GM23338 (cell line): ENCODE measurements at regions not wholly inside any gene's neighbourhood (a gene's known extent, or its start where the extent isn't known, plus 50 kb on each side); places are given as distances from the start of the nearest gene placed in this dataset.
"Not testable (repeated sequence)": the region's sequence is repeated elsewhere in the genome, so short reads cannot be mapped to it uniquely, and the experiment has no call there.

ENCODE experiments used
- ATAC-seq: fragments of 200-7000 bp; cut with Tn5 transposase; 3 replicates; pipeline ENCODE4 v1.9.1; 2020
- DNase-seq: peaks from one replicate; pipeline ENCODE4 v3.0.0-alpha.2; 2015; ENCODE audit warnings: low spot score
- H2AFZ ChIP-seq: fragments of 200-600 bp; sonication (generic); 2 replicates; pipeline ENCODE4 v1.8.0; 2016; ENCODE audit warnings: antibody characterized with exemption, mild to moderate bottlenecking, moderate library complexity
- H3F3A ChIP-seq: fragments of 200-600 bp; sonication (generic); replicated peaks from 2 replicates; pipeline ENCODE4 v1.8.0; 2017; ENCODE audit warnings: antibody characterized with exemption, mixed run types, low read depth
- H3K27ac ChIP-seq: fragments of 200-600 bp; sonication (generic); 2 replicates; pipeline ENCODE4 v1.6.1; 2016; ENCODE audit warnings: low read depth
- H3K27me3 ChIP-seq: fragments of 200-600 bp; sonication (generic); 2 replicates; pipeline ENCODE4 v1.8.0; 2016; ENCODE audit warnings: mild to moderate bottlenecking, mixed run types, moderate library complexity; ENCODE audit not compliant: insufficient read depth
- H3K36me3 ChIP-seq: fragments of 200-600 bp; sonication (generic); 2 replicates; pipeline ENCODE4 v1.8.0; 2016; ENCODE audit warnings: mild to moderate bottlenecking; ENCODE audit not compliant: insufficient read depth
- H3K4me1 ChIP-seq: fragments of 200-600 bp; sonication (generic); 2 replicates; pipeline ENCODE4 v1.8.0; 2016; ENCODE audit warnings: mild to moderate bottlenecking, moderate library complexity; ENCODE audit not compliant: insufficient read depth
- H3K4me2 ChIP-seq: fragments of 200-600 bp; sonication (generic); 2 replicates; pipeline ENCODE4 v1.7.1; 2017; ENCODE audit warnings: mixed run types
- H3K4me3 ChIP-seq: fragments of 200-600 bp; sonication (generic); 2 replicates; pipeline ENCODE4 v1.6.1; 2016; ENCODE audit warnings: mixed run types
- H3K79me2 ChIP-seq: fragments of 200-600 bp; sonication (generic); replicated peaks from 2 replicates; pipeline ENCODE4 v1.8.0; 2017; ENCODE audit warnings: mild to moderate bottlenecking; ENCODE audit not compliant: insufficient read depth
- H3K9me2 ChIP-seq: fragments of 200-600 bp; sonication (generic); 2 replicates; pipeline ENCODE4 v1.8.0; 2017; ENCODE audit not compliant: insufficient read depth
- H4K20me1 ChIP-seq: fragments of 200-600 bp; sonication (generic); replicated peaks from 2 replicates; pipeline ENCODE4 v1.8.0; 2017; ENCODE audit warnings: mild to moderate bottlenecking; ENCODE audit not compliant: insufficient read depth
- H3K27ac Mint-ChIP-seq: 2 replicates; pipeline ENCODE4 v1.8.0; 2020; ENCODE audit warnings: inconsistent platforms, mild to moderate bottlenecking, moderate library complexity, mixed read lengths
- H3K27me3 Mint-ChIP-seq: 3 replicates; pipeline ENCODE4 v1.8.0; 2022; ENCODE audit warnings: low read depth, mild to moderate bottlenecking, moderate library complexity, mixed read lengths, inconsistent platforms; ENCODE audit not compliant: insufficient read depth, poor library complexity
- H3K36me3 Mint-ChIP-seq: 3 replicates; pipeline ENCODE4 v1.8.0; 2021; ENCODE audit warnings: low read depth, mild to moderate bottlenecking, inconsistent platforms, moderate library complexity, mixed read lengths
- H3K4me1 Mint-ChIP-seq: 3 replicates; pipeline ENCODE4 v1.8.0; 2020; ENCODE audit warnings: mild to moderate bottlenecking, inconsistent platforms, mixed read lengths
- H3K4me3 Mint-ChIP-seq: 3 replicates; pipeline ENCODE4 v1.8.0; 2021; ENCODE audit warnings: moderate library complexity, mild to moderate bottlenecking, inconsistent platforms, mixed read lengths
- H3K9me3 Mint-ChIP-seq: 3 replicates; pipeline ENCODE4 v1.8.0; 2020; ENCODE audit warnings: moderate library complexity, mild to moderate bottlenecking, inconsistent platforms, mixed read lengths
- CREB1 ChIP-seq: fragments of 250-450 bp; sonication (Bioruptor Pico); IDR thresholded peaks from 2 replicates; pipeline ENCODE4 v1.5.0; 2020; ENCODE audit warnings: low read depth, mild to moderate bottlenecking, moderate library complexity
- EZH2 ChIP-seq: fragments of 200-600 bp; sonication (generic); IDR thresholded peaks from one replicate; pipeline ENCODE4 v1.8.0; 2017; ENCODE audit warnings: antibody characterized with exemption, mild to moderate bottlenecking, low read depth; ENCODE audit not compliant: unreplicated experiment
- EZH2phosphoT487 ChIP-seq: fragments of 200-600 bp; sonication (generic); IDR thresholded peaks from one replicate; pipeline ENCODE4 v1.8.1; 2018; ENCODE audit warnings: antibody characterized with exemption; ENCODE audit not compliant: unreplicated experiment
- JUNB ChIP-seq: IDR thresholded peaks from one replicate; pipeline ENCODE4 v1.6.1; 2016; ENCODE audit warnings: antibody characterized with exemption; ENCODE audit not compliant: unreplicated experiment
- NANOG ChIP-seq: IDR thresholded peaks from 2 replicates; pipeline ENCODE4 v1.6.1; 2016; ENCODE audit warnings: antibody characterized with exemption, borderline replicate concordance
- POLR2AphosphoS5 ChIP-seq: IDR thresholded peaks from 2 replicates; pipeline ENCODE4 v1.6.1; 2016; ENCODE audit warnings: antibody characterized with exemption, low read depth
- STAT1 ChIP-seq: IDR thresholded peaks from one replicate; pipeline ENCODE4 v1.6.1; 2016; ENCODE audit warnings: antibody characterized with exemption; ENCODE audit not compliant: unreplicated experiment
- ZNF114 ChIP-seq: fragments of 250-450 bp; sonication (Bioruptor Pico); IDR thresholded peaks from 2 replicates; pipeline ENCODE4 v1.5.0; 2020; ENCODE audit warnings: mild to moderate bottlenecking, moderate library complexity
- ZNF331 ChIP-seq: fragments of 250-450 bp; sonication (Bioruptor Pico); IDR thresholded peaks from 2 replicates; pipeline ENCODE4 v1.5.0; 2020; ENCODE audit warnings: low read depth, mild to moderate bottlenecking, moderate library complexity
- TF ChIP-seq, protein P1 (sequence below): IDR thresholded peaks from one replicate; pipeline ENCODE4 v1.6.1; 2018; ENCODE audit warnings: antibody characterized with exemption; ENCODE audit not compliant: unreplicated experiment
- TF ChIP-seq, protein P2 (sequence below): IDR thresholded peaks from 2 replicates; pipeline ENCODE4 v1.6.1; 2016; ENCODE audit warnings: antibody characterized with exemption
- TF ChIP-seq, protein P3 (sequence below), 2 experiments: fragments of 200-600 bp in 1 of 2; sonication (generic) in 1 of 2; conservative IDR thresholded peaks; 2 replicates each; pipeline versions ENCODE4 v1.5.1 to v1.6.1; 2016 to 2017; ENCODE audit warnings: antibody characterized with exemption in 2 of 2, low read depth in 2 of 2, mild to moderate bottlenecking in 2 of 2, moderate library complexity in 1 of 2

DNA sequence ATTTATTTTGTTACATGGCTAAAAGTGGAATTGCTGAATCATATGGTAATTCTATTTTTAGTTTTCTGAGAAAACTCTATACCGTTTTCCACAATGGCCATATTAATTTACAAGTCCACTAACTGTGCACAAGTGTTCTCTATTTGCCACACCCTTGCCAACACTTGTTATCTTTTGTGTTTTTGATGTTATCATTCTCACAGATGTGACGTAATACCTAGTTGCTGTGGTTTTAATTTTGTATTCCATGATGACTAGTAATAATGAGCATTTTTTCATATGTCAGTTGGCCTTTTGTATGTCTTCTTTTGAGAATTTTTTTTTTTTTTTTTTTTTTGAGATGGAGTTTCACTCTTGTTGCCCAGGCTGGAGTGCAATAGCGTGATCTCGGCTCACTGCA is 164.2 kb upstream of the SPANXN4 start (continued):
- no peak for TF ChIP-seq NANOG
- no peak for TF ChIP-seq STAT1
- no peak for TF ChIP-seq JUNB

DNA sequence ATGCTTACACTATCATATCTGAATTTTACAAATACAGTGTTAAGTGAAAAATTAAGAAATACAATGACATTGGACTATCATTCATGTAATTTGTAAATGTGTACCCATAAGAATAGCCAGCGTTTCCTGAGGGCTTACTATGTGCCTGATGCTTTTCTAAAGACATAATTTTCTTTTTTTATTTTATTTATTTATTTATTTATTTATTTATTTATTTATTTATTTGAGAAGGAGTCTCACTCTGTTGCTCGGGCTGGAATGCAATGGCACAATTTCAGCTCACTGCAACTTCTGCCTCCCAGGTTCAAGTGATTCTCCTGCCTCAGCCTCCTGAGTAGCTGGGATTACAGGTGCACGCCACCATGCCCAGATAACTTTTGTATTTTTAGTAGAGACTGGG is 159.5 kb upstream of the SPANXN4 start:
- not testable (repeated sequence) for H3K4me1 Mint-ChIP-seq, DNase-seq, H3K27me3 ChIP-seq, H3F3A ChIP-seq, H2AFZ ChIP-seq, H3K4me3 ChIP-seq, H3K9me2 ChIP-seq, H3K27me3 Mint-ChIP-seq, H3K36me3 Mint-ChIP-seq, H3K27ac ChIP-seq, H3K36me3 ChIP-seq, H3K79me2 ChIP-seq, H4K20me1 ChIP-seq, H3K4me1 ChIP-seq, H3K4me2 ChIP-seq, H3K4me3 Mint-ChIP-seq, H3K27ac Mint-ChIP-seq, ATAC-seq
- H3K9me3 Mint-ChIP-seq = peaks cover 10% of the 10 kb centered on the region

DNA sequence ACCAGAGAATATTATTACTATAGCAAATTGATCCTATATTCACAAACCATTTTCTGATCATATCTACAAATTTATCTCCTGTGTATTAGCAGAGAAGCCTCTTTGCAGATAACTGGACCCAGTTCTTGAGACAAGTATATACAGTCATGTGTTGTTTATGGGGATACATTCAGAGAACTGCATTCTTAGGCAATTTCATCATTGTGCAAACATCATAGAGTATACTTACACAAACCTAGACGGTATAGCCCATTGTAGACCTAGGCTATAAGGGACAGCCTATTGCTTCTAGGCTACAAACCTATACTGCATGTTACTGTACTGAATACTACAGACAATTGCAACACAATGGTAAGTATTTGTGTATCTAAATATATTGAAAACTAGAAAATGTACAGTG is 152.5 kb upstream of the SPANXN4 start:
- Histone ChIP-seq H3K4me2 (no peak overlapping the region), H3K4me3 (no peak overlapping the region), H3K79me2 (no peaks in the 10 kb centered on the region), H3F3A (no peaks in the 10 kb centered on the region), H3K27me3 (no peaks in the 10 kb centered on the region), H3K27ac (no peak overlapping the region), H4K20me1 (no peaks in the 10 kb centered on the region), H3K4me1 (no peaks in the 10 kb centered on the region), H3K36me3 (no peaks in the 10 kb centered on the region), H3K9me2 (no peaks in the 10 kb centered on the region), H2AFZ (no peak overlapping the region)
- Mint-ChIP-seq H3K4me1 (no peaks in the 10 kb centered on the region), H3K27me3 (no peaks in the 10 kb centered on the region), H3K4me3 (no peak overlapping the region), H3K9me3 (peaks cover 10% of the 10 kb centered on the region), H3K36me3 (peaks cover 7% of the 10 kb centered on the region; the same call in 2 of the 3 replicates), H3K27ac (no peak overlapping the region)
- DNase-seq (no peak), ATAC-seq (no peak)
- TF ChIP-seq, protein P1, sequence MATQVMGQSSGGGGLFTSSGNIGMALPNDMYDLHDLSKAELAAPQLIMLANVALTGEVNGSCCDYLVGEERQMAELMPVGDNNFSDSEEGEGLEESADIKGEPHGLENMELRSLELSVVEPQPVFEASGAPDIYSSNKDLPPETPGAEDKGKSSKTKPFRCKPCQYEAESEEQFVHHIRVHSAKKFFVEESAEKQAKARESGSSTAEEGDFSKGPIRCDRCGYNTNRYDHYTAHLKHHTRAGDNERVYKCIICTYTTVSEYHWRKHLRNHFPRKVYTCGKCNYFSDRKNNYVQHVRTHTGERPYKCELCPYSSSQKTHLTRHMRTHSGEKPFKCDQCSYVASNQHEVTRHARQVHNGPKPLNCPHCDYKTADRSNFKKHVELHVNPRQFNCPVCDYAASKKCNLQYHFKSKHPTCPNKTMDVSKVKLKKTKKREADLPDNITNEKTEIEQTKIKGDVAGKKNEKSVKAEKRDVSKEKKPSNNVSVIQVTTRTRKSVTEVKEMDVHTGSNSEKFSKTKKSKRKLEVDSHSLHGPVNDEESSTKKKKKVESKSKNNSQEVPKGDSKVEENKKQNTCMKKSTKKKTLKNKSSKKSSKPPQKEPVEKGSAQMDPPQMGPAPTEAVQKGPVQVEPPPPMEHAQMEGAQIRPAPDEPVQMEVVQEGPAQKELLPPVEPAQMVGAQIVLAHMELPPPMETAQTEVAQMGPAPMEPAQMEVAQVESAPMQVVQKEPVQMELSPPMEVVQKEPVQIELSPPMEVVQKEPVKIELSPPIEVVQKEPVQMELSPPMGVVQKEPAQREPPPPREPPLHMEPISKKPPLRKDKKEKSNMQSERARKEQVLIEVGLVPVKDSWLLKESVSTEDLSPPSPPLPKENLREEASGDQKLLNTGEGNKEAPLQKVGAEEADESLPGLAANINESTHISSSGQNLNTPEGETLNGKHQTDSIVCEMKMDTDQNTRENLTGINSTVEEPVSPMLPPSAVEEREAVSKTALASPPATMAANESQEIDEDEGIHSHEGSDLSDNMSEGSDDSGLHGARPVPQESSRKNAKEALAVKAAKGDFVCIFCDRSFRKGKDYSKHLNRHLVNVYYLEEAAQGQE = no peak
- TF ChIP-seq ZNF114 (no peak), JUNB (no peak), EZH2 (no peak), CREB1 (CRISPR knock-in tag) (no peak), NANOG (no peak), POLR2AphosphoS5 (no peak), ZNF331 (CRISPR knock-in tag) (no peak), EZH2phosphoT487 (no peak), STAT1 (no peak)
- TF ChIP-seq, protein P2, sequence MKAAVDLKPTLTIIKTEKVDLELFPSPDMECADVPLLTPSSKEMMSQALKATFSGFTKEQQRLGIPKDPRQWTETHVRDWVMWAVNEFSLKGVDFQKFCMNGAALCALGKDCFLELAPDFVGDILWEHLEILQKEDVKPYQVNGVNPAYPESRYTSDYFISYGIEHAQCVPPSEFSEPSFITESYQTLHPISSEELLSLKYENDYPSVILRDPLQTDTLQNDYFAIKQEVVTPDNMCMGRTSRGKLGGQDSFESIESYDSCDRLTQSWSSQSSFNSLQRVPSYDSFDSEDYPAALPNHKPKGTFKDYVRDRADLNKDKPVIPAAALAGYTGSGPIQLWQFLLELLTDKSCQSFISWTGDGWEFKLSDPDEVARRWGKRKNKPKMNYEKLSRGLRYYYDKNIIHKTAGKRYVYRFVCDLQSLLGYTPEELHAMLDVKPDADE = no peak
- TF ChIP-seq, protein P3, sequence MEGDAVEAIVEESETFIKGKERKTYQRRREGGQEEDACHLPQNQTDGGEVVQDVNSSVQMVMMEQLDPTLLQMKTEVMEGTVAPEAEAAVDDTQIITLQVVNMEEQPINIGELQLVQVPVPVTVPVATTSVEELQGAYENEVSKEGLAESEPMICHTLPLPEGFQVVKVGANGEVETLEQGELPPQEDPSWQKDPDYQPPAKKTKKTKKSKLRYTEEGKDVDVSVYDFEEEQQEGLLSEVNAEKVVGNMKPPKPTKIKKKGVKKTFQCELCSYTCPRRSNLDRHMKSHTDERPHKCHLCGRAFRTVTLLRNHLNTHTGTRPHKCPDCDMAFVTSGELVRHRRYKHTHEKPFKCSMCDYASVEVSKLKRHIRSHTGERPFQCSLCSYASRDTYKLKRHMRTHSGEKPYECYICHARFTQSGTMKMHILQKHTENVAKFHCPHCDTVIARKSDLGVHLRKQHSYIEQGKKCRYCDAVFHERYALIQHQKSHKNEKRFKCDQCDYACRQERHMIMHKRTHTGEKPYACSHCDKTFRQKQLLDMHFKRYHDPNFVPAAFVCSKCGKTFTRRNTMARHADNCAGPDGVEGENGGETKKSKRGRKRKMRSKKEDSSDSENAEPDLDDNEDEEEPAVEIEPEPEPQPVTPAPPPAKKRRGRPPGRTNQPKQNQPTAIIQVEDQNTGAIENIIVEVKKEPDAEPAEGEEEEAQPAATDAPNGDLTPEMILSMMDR (conservative IDR thresholded peaks at IDR 0.05; ENCODE audit: low read depth in 2 of 2) = no peak
